OCI-LY3 (cell line): ENCODE measurements at regions not wholly inside any gene's neighbourhood (a gene's known extent, or its start where the extent isn't known, plus 50 kb on each side); places are given as distances from the start of the nearest gene placed in this dataset.

ENCODE experiments used
- EZH2phosphoT487 ChIP-seq: fragments of 200-600 bp; shearing (Covaris generic); IDR thresholded peaks from 2 replicates; pipeline ENCODE4 v1.6.1; 2018; ENCODE audit warnings: antibody characterized with exemption, mixed run types, low read depth
- TF ChIP-seq, protein P1 (sequence below): fragments of 200-600, 300-600 bp; sonication (generic); IDR thresholded peaks from 2 replicates; pipeline ENCODE4 v1.5.1; 2014; ENCODE audit warnings: antibody characterized with exemption, low read length, low read depth

- TF ChIP-seq, protein P1, sequence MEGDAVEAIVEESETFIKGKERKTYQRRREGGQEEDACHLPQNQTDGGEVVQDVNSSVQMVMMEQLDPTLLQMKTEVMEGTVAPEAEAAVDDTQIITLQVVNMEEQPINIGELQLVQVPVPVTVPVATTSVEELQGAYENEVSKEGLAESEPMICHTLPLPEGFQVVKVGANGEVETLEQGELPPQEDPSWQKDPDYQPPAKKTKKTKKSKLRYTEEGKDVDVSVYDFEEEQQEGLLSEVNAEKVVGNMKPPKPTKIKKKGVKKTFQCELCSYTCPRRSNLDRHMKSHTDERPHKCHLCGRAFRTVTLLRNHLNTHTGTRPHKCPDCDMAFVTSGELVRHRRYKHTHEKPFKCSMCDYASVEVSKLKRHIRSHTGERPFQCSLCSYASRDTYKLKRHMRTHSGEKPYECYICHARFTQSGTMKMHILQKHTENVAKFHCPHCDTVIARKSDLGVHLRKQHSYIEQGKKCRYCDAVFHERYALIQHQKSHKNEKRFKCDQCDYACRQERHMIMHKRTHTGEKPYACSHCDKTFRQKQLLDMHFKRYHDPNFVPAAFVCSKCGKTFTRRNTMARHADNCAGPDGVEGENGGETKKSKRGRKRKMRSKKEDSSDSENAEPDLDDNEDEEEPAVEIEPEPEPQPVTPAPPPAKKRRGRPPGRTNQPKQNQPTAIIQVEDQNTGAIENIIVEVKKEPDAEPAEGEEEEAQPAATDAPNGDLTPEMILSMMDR = no peak
- no peak for TF ChIP-seq EZH2phosphoT487
These were observed 128.2 kb upstream of the SPACA1 start for GRCh38 chr6:87919416-87919815.
